ENCODE measurements at regions not wholly inside any gene's neighbourhood (a gene's known extent, or its start where the extent isn't known, plus 50 kb on each side); places are given as distances from the start of the nearest gene placed in this dataset.

DNA sequence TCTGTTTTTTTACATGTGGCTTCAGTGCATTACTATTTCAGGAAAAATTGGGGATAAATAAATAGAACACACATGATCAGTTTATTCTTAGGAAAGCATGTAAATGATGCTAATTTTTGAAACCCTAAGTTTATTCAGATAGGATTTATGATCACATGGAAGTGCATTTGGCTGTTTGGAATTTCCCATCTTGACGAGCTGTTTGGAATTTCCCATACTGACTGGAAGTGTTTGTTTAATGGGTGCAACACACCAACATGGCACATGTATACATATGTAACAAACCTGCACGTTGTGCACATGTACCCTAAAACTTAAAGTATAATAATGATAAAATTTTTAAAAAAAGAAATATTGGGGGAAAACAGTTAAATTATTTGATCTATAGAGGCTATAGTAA lies 79.5 kb downstream of the COL6A6 start:
- TF ChIP-seq YY1 (IDR thresholded peaks at IDR 0.05) (no peak), EGR1 (IDR thresholded peaks at IDR 0.05; ENCODE audit: low read depth in 2 of 2) (no peak), SP1 (IDR thresholded peaks at IDR 0.05) (no peak), ZBTB33 (IDR thresholded peaks at IDR 0.05) (no peak), GABPA (IDR thresholded peaks at IDR 0.05 in 1 of 2, conservative IDR thresholded peaks at IDR 0.05 in 1 of 2) (no peak)
- TF ChIP-seq, protein P1, sequence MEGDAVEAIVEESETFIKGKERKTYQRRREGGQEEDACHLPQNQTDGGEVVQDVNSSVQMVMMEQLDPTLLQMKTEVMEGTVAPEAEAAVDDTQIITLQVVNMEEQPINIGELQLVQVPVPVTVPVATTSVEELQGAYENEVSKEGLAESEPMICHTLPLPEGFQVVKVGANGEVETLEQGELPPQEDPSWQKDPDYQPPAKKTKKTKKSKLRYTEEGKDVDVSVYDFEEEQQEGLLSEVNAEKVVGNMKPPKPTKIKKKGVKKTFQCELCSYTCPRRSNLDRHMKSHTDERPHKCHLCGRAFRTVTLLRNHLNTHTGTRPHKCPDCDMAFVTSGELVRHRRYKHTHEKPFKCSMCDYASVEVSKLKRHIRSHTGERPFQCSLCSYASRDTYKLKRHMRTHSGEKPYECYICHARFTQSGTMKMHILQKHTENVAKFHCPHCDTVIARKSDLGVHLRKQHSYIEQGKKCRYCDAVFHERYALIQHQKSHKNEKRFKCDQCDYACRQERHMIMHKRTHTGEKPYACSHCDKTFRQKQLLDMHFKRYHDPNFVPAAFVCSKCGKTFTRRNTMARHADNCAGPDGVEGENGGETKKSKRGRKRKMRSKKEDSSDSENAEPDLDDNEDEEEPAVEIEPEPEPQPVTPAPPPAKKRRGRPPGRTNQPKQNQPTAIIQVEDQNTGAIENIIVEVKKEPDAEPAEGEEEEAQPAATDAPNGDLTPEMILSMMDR (IDR thresholded peaks at IDR 0.05; ENCODE audit: low read depth, low read length, missing input control): no peak

Measured in liver (tissue), 3 donors.